ENCODE measurements at regions not wholly inside any gene's neighbourhood (a gene's known extent, or its start where the extent isn't known, plus 50 kb on each side); places are given as distances from the start of the nearest gene placed in this dataset.

DNA sequence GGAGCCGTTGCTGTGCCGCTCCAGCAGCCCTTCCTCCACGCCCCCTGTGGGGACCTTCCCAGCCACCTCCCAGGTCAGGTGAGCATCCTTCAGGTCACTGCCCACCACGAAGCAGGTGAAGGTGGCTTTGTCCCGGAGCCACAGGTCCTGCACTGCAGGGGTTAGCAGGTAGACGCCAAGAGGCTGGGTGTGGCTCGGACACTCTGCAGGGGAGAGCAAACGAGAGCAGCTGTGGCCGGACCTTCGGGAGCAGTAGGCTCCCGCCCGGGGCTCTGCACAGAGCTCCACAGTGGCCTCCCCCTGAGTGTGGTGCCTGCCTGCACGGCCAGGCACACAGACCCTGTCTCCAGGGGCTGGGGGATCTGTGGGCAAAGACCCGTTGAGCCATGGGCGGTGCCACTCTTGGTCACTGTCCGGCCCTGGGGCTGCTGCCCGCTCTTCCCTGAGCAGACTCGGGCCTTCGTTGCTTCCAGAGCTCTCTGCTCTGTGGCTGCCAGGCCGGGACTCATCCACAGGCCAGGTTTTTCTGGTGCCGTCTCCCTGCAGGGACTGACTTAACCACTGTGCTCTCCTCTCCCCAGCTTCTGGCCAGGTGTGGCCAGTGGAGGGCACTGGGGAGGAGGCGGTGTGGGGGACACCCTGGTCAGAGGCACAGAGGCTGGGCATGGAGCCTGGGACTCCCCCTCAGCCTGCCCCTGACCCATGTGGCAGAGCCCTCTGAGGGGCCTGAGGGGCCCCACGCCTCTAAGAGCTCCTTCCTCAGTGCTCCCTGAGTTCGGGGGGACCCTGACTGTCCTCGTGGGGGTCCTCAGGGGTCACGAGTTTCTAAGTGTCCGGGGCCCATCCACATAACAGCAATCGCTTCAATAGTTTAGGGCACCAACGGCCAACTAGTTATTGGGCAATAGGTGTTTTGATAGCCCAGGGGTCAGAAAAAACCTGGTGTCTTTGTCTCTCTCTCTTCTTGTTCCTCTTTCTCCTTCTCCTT lies 314.9 kb downstream of the TMEM121 start:
- BruUV-seq (replicated peaks), result no TSS peak
- peaks cover 10% of the 10 kb centered on the region for H3K27me3 ChIP-seq (ENCODE audit: low read length)
- intact Hi-C loops (cut with micrococcal nuclease), result no loop called here
- no peaks in the 10 kb centered on the region for H3K9me2 ChIP-seq (replicated peaks; ENCODE audit: low read length)
- no peaks in the 10 kb centered on the region for H3K36me3 ChIP-seq (ENCODE audit: low read depth, low read length)
- CTCF ChIA-PET, result no interaction called here
- no peak overlapping the region for H3K4me3 ChIP-seq (ENCODE audit: low read length)
- H3K9ac ChIP-seq (ENCODE audit: low read length), result no peak overlapping the region
- POLR2A ChIA-PET (ENCODE audit: unreplicated experiment), result no interaction called here
- no peak overlapping the region for H2AFZ ChIP-seq (ENCODE audit: low read length)
- no peak overlapping the region for H3K27ac ChIP-seq (ENCODE audit: low read length)
- no peaks in the 10 kb centered on the region for H3K4me1 ChIP-seq (ENCODE audit: insufficient read depth, low read length)
- H4K20me1 ChIP-seq (ENCODE audit: low read length), result no peaks in the 10 kb centered on the region
- H3K79me2 ChIP-seq (ENCODE audit: low read length), result no peaks in the 10 kb centered on the region
- no peak for ATAC-seq
- no peak for DNase-seq
- no peak overlapping the region for H3K4me2 ChIP-seq (ENCODE audit: low read length)
- no peak for TF ChIP-seq EZH2phosphoT487 (IDR thresholded peaks at IDR 0.05; ENCODE audit: borderline replicate concordance, low read length)
- TF ChIP-seq, protein P1, sequence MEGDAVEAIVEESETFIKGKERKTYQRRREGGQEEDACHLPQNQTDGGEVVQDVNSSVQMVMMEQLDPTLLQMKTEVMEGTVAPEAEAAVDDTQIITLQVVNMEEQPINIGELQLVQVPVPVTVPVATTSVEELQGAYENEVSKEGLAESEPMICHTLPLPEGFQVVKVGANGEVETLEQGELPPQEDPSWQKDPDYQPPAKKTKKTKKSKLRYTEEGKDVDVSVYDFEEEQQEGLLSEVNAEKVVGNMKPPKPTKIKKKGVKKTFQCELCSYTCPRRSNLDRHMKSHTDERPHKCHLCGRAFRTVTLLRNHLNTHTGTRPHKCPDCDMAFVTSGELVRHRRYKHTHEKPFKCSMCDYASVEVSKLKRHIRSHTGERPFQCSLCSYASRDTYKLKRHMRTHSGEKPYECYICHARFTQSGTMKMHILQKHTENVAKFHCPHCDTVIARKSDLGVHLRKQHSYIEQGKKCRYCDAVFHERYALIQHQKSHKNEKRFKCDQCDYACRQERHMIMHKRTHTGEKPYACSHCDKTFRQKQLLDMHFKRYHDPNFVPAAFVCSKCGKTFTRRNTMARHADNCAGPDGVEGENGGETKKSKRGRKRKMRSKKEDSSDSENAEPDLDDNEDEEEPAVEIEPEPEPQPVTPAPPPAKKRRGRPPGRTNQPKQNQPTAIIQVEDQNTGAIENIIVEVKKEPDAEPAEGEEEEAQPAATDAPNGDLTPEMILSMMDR (conservative IDR thresholded peaks at IDR 0.05; ENCODE audit: low read depth, low read length), result no peak
- no peak for TF ChIP-seq EZH2 (IDR thresholded peaks at IDR 0.05; ENCODE audit: low read length, unreplicated experiment)
- no peaks in the 10 kb centered on the region for H3F3A ChIP-seq (ENCODE audit: low read length, unreplicated experiment)
- H3K9me3 ChIP-seq (ENCODE audit: low read length), result no peaks in the 10 kb centered on the region

DNA sequence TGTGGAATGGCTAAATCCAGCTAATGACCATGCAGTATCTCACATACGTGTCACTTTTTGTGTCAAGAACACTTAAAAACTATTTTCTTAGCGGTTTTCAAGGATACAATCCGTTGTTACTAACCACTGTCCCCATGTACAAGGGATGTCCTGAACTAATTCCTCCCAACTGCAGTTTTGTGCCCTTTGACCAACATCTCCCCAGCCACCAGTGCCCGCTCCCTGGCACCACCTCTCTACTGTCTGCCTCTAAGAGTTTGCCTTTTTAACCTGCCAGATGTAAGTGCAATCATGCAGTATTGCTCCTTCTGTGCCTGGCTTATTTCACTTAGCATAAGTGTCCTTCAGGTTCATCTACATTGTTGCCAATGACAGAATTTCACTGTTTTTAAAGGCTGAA lies 315.7 kb downstream of the TMEM121 start:
- H3K79me2 ChIP-seq (ENCODE audit: low read length), result no peaks in the 10 kb centered on the region
- ATAC-seq (no peak), DNase-seq (no peak)
- no peaks in the 10 kb centered on the region for H3K36me3 ChIP-seq (ENCODE audit: low read depth, low read length)
- no peak overlapping the region for H3K9ac ChIP-seq (ENCODE audit: low read length)
- TF ChIP-seq EZH2 (IDR thresholded peaks at IDR 0.05; ENCODE audit: low read length, unreplicated experiment), result no peak
- TF ChIP-seq, protein P1 (conservative IDR thresholded peaks at IDR 0.05; ENCODE audit: low read depth, low read length), result no peak
- no peak for TF ChIP-seq EZH2phosphoT487 (IDR thresholded peaks at IDR 0.05; ENCODE audit: borderline replicate concordance, low read length)
- H3F3A ChIP-seq (ENCODE audit: low read length, unreplicated experiment), result no peaks in the 10 kb centered on the region
- no TSS peak for BruUV-seq (replicated peaks)
- no peaks in the 10 kb centered on the region for H3K9me2 ChIP-seq (replicated peaks; ENCODE audit: low read length)
- H3K9me3 ChIP-seq (ENCODE audit: low read length), result no peaks in the 10 kb centered on the region
- intact Hi-C loops (cut with micrococcal nuclease), result no loop called here
- no peak overlapping the region for H3K27ac ChIP-seq (ENCODE audit: low read length)
- CTCF ChIA-PET, result no interaction called here
- H4K20me1 ChIP-seq (ENCODE audit: low read length), result no peaks in the 10 kb centered on the region
- H3K27me3 ChIP-seq (ENCODE audit: low read length), result peaks cover 14% of the 10 kb centered on the region
- no peaks in the 10 kb centered on the region for H3K4me1 ChIP-seq (ENCODE audit: insufficient read depth, low read length)
- no peak overlapping the region for H3K4me2 ChIP-seq (ENCODE audit: low read length)
- no peak overlapping the region for H2AFZ ChIP-seq (ENCODE audit: low read length)
- no peak overlapping the region for H3K4me3 ChIP-seq (ENCODE audit: low read length)
- POLR2A ChIA-PET (ENCODE audit: unreplicated experiment), result no interaction called here

DNA sequence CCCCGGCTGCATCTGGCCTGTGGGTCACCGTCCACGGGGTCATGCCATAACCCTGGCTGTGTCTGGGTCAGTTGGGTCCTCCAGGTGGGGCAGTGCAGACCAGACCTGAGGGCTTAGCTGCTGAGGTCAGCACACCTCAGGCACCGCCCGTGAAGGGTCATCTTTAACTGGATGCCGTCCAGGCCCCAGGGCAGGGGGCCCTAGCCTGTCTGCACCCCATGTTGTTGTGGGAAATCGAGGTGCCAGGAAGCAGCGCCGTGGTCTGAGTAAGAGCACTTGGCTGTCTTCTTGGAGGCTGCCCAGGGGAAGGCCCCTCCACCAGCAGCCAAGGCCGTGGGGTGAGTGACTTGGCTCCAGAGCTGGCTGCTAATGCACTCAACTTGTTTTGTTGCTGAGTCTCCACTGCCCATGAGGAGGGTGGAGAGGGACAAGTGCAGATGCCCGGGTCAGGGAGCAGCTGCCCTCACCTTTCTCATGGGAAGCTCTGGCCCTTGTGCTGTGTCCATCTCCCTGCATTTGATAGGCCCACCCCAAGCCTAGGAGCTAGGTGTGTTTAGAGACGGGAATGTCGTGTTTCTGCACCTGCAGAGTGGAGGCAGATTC lies 317.2 kb downstream of the TMEM121 start:
- no peaks in the 10 kb centered on the region for H3K4me1 ChIP-seq (ENCODE audit: insufficient read depth, low read length)
- no peaks in the 10 kb centered on the region for H3K36me3 ChIP-seq (ENCODE audit: low read depth, low read length)
- BruUV-seq (replicated peaks), result no TSS peak
- peaks cover 15% of the 10 kb centered on the region for H3K27me3 ChIP-seq (ENCODE audit: low read length)
- H4K20me1 ChIP-seq (ENCODE audit: low read length), result no peaks in the 10 kb centered on the region
- no peaks in the 10 kb centered on the region for H3F3A ChIP-seq (ENCODE audit: low read length, unreplicated experiment)
- no peak for ATAC-seq
- no peaks in the 10 kb centered on the region for H3K79me2 ChIP-seq (ENCODE audit: low read length)
- H3K9me2 ChIP-seq (replicated peaks; ENCODE audit: low read length), result no peaks in the 10 kb centered on the region
- intact Hi-C loops (cut with micrococcal nuclease), result no loop called here
- no peaks in the 10 kb centered on the region for H3K9me3 ChIP-seq (ENCODE audit: low read length)
- TF ChIP-seq EZH2phosphoT487 (IDR thresholded peaks at IDR 0.05; ENCODE audit: borderline replicate concordance, low read length) (no peak), EZH2 (IDR thresholded peaks at IDR 0.05; ENCODE audit: low read length, unreplicated experiment) (no peak)
- TF ChIP-seq, protein P1 (conservative IDR thresholded peaks at IDR 0.05; ENCODE audit: low read depth, low read length), result no peak
- ChIA-PET CTCF (no interaction called here), POLR2A (ENCODE audit: unreplicated experiment) (no interaction called here)
- H3K4me2 ChIP-seq (ENCODE audit: low read length), result no peak overlapping the region
- H3K4me3 ChIP-seq (ENCODE audit: low read length), result no peak overlapping the region
- H3K9ac ChIP-seq (ENCODE audit: low read length), result no peak overlapping the region
- no peak overlapping the region for H3K27ac ChIP-seq (ENCODE audit: low read length)
- no peak for DNase-seq
- H2AFZ ChIP-seq (ENCODE audit: low read length), result no peak overlapping the region
